GM12892 (cell line): ENCODE measurements at regions not wholly inside any gene's neighbourhood (a gene's known extent, or its start where the extent isn't known, plus 50 kb on each side); places are given as distances from the start of the nearest gene placed in this dataset.

Experiments
- POLR2A ChIP-seq: IDR thresholded peaks from 2 replicates; pipeline ENCODE4 v1.6.1; 2011; ENCODE audit warnings: low read depth, low read length, control low read depth
- POLR2AphosphoS5 ChIP-seq: IDR thresholded peaks from 2 replicates; pipeline ENCODE4 v1.6.1; 2011; ENCODE audit warnings: low read depth, low read length, control low read depth
- TAF1 ChIP-seq: IDR thresholded peaks from 2 replicates; pipeline ENCODE4 v1.6.1; 2011; ENCODE audit warnings: low read depth, mild to moderate bottlenecking, control low read depth, low read length, borderline replicate concordance

DNA sequence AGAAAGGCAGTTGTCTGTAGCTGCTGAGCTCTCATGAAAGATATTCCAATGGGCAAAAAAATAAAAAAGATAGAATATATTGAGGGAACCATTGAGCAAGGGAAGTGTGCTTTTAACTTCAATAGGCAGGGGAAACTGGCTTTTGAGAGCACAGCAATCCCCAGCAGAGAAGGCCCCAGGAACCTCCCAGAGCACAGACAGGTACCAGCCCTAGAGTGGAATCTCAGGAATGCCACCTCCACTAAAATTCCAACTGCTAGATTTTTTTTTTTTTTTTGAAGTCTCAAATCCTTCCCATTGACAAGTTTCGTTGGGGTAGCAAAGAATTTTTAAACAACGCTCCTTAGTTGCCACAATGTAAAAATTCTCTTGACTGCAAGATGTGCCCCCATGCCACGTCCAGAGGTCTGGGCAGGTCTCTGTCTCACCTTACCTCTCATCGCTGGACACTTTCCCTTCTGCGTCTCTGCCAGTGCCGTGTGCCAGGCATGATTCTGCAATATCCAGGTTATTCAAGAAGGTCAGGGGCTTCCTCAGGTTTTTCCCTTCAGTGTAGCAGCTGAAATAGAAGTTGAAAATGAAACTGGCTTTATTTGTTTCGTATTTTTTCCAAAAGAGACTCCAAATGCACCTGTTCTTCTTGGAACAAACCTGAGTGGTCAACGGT, 64.2 kb upstream of the IRX1 start:
- TF ChIP-seq POLR2A (no peak), POLR2AphosphoS5 (no peak), TAF1 (no peak)
